CD14-positive monocyte (primary cell): ENCODE measurements at regions not wholly inside any gene's neighbourhood (a gene's known extent, or its start where the extent isn't known, plus 50 kb on each side); places are given as distances from the start of the nearest gene placed in this dataset.

Experiments
- DNase-seq, 3 donors: peaks; one replicate each; pipeline ENCODE4 v3.0.0-alpha.2; 2011 to 2022
- H2AFZ ChIP-seq: 2 replicates; pipeline ENCODE4 v1.6.0; 2012; ENCODE audit warnings: mild to moderate bottlenecking, low read depth, low read length, inconsistent platforms; ENCODE audit not compliant: insufficient read depth, poor library complexity, severe bottlenecking
- H3K27ac ChIP-seq, 2 donors: 1 replicate in 1 of 2; 2 replicates in 1 of 2; pipeline ENCODE4 v1.5.1; 2012 to 2013; ENCODE audit warnings: low read length in 2 of 2, control low read depth in 1 of 2, inconsistent platforms in 1 of 2, low read depth in 1 of 2, mild to moderate bottlenecking in 1 of 2
- H3K27me3 ChIP-seq, 2 donors: one replicate each; pipeline versions ENCODE4 v1.6.0 to v1.6.1; 2011 to 2013; ENCODE audit warnings: low read length in 2 of 2; ENCODE audit not compliant: control insufficient read depth in 2 of 2, insufficient read depth in 2 of 2
- H3K36me3 ChIP-seq, 2 donors: replicated peaks in 1 of 2; 1 replicate in 1 of 2; 2 replicates in 1 of 2; pipeline versions ENCODE4 v1.5.1 to v1.6.1; 2012 to 2013; ENCODE audit warnings: low read length in 2 of 2, control low read depth in 1 of 2, inconsistent platforms in 1 of 2, mild to moderate bottlenecking in 1 of 2; ENCODE audit not compliant: insufficient read depth in 2 of 2, control insufficient read depth in 1 of 2
- H3K4me1 ChIP-seq, 2 donors: 1 replicate in 1 of 2; 2 replicates in 1 of 2; pipeline versions ENCODE4 v1.5.1 to v1.6.1; 2012 to 2013; ENCODE audit warnings: low read length in 2 of 2, control low read depth in 1 of 2, inconsistent platforms in 1 of 2, mild to moderate bottlenecking in 1 of 2, moderate library complexity in 1 of 2; ENCODE audit not compliant: insufficient read depth in 2 of 2, control insufficient read depth in 1 of 2
- H3K4me2 ChIP-seq: replicated peaks from 2 replicates; pipeline ENCODE3; 2012; ENCODE audit warnings: low read length, moderate library complexity, mild to moderate bottlenecking; ENCODE audit not compliant: poor library complexity, severe bottlenecking; ENCODE audit errors: extremely low read depth
- H3K4me3 ChIP-seq, 3 experiments: fragments of 200-600 bp in 1 of 3; sonication (generic) in 1 of 3; replicated peaks in 1 of 3; 1 replicate in 2 of 3; 2 replicates in 1 of 3; pipeline ENCODE4 v1.5.1; 2011 to 2013; ENCODE audit warnings: low read length in 3 of 3, mild to moderate bottlenecking in 3 of 3, control low read depth in 2 of 3, low read depth in 2 of 3, inconsistent platforms in 1 of 3, moderate library complexity in 1 of 3
- H3K79me2 ChIP-seq: 2 replicates; pipeline ENCODE4 v1.6.0; 2012; ENCODE audit warnings: mild to moderate bottlenecking, control low read depth, inconsistent platforms, low read length, moderate library complexity; ENCODE audit not compliant: insufficient read depth
- H3K9ac ChIP-seq: 2 replicates; pipeline ENCODE4 v1.6.0; 2017; ENCODE audit warnings: low read length, mild to moderate bottlenecking; ENCODE audit not compliant: insufficient read depth, poor library complexity, severe bottlenecking
- H3K9me3 ChIP-seq, 2 donors: replicated peaks in 1 of 2; 1 replicate in 1 of 2; 2 replicates in 1 of 2; pipeline versions ENCODE4 v1.5.1 to v1.6.1; 2012 to 2013; ENCODE audit warnings: low read length in 2 of 2, control low read depth in 1 of 2; ENCODE audit not compliant: control insufficient read depth in 1 of 2, insufficient read depth in 1 of 2
- H4K20me1 ChIP-seq: 2 replicates; pipeline ENCODE4 v1.6.0; 2012; ENCODE audit warnings: mild to moderate bottlenecking, low read length, control low read depth, moderate library complexity; ENCODE audit not compliant: insufficient read depth
- H3K27ac Mint-ChIP-seq, 7 donors: one replicate each; pipeline ENCODE4 v1.8.0; 2020; ENCODE audit warnings: mild to moderate bottlenecking in 7 of 7, mixed read lengths in 7 of 7, moderate library complexity in 6 of 7, inconsistent platforms in 2 of 7
- H3K27me3 Mint-ChIP-seq, 3 donors: one replicate each; pipeline ENCODE4 v1.8.0; 2021 to 2022; ENCODE audit warnings: low read depth in 3 of 3, mild to moderate bottlenecking in 3 of 3, mixed read lengths in 3 of 3, moderate library complexity in 3 of 3, inconsistent platforms in 1 of 3
- H3K36me3 Mint-ChIP-seq, 2 donors: one replicate each; pipeline ENCODE4 v1.8.0; 2020; ENCODE audit warnings: mixed read lengths in 2 of 2, inconsistent platforms in 1 of 2, mild to moderate bottlenecking in 1 of 2
- H3K4me1 Mint-ChIP-seq: one replicate; pipeline ENCODE4 v1.8.0; 2020; ENCODE audit warnings: mild to moderate bottlenecking, mixed read lengths
- H3K4me3 Mint-ChIP-seq, 2 donors: one replicate each; pipeline ENCODE4 v1.8.0; 2020; ENCODE audit warnings: mild to moderate bottlenecking in 2 of 2, mixed read lengths in 2 of 2, moderate library complexity in 1 of 2
- H3K9me3 Mint-ChIP-seq, 7 donors: one replicate each; pipeline ENCODE4 v1.8.0; 2020 to 2022; ENCODE audit warnings: mixed read lengths in 7 of 7, mild to moderate bottlenecking in 6 of 7, moderate library complexity in 6 of 7, inconsistent platforms in 2 of 7
- WGBS: methylation state at CpG from one replicate; pipeline ENCODE4 v1.1.5; 2013; ENCODE audit warnings: missing lambda C conversion rate; ENCODE audit not compliant: insufficient coverage; 5-methylcytosine and 5-hydroxymethylcytosine counted together
- intact Hi-C, 2 donors: fragments of 100-400 bp; cut with micrococcal nuclease; formaldehyde crosslinking; loops; one replicate each; pipeline versions ENCODE4 v1.15.0 to v1.15.1; 2023
- TF ChIP-seq, protein P1 (sequence below): fragments of 200-600 bp; IDR thresholded peaks from one replicate; pipeline ENCODE4 v1.8.0; 2022; ENCODE audit warnings: antibody characterized with exemption, mild to moderate bottlenecking

DNA sequence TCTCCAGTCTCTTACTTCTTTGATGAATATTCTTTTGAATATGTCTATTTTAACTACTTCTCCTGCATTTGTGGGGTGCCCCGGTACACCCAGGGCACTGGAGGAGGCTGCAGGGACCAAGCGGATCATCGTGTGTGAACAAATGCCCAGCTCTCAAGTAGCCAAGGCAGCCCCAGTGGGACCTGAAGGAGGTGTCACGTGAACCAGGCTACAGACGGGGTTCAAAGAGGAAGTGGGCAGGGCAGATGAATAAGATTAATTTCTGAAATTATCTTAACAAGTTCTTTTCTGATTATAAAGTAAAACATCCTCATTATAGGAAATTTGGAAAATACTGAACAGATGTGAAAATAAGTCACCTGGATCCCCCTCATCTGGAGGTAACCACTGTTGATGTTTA, 78.4 kb upstream of the DUSP5 start:
- Histone ChIP-seq H3K4me3 (no peak overlapping the region), H3K27ac (no peak overlapping the region), H3K4me2 (no peak overlapping the region), H3K79me2 (no peaks in the 10 kb centered on the region), H3K9ac (no peak overlapping the region), H3K27me3 (no peaks in the 10 kb centered on the region), H3K36me3 (no peaks in the 10 kb centered on the region), H2AFZ (no peak overlapping the region), H3K4me1 (peaks cover 63 to 74% of the 10 kb centered on the region in 2 donors), H3K9me3 (no peaks in the 10 kb centered on the region), H4K20me1 (no peaks in the 10 kb centered on the region)
- WGBS: 80% methylated on average over 2 of the region's 5 CpGs
- Mint-ChIP-seq H3K27me3 (peaks cover 0 to 11% (median 5%) of the 10 kb centered on the region in 3 donors), H3K9me3 (peaks cover 0 to 2% (median 0%) of the 10 kb centered on the region in 7 donors), H3K4me3 (no peak overlapping the region), H3K36me3 (peaks cover 0 to 4% of the 10 kb centered on the region in 2 donors), H3K27ac (peak overlapping the region in 5 of 7 donors; percentile 60 to 95 (median 81)), H3K4me1 (peaks cover 68% of the 10 kb centered on the region)
- TF ChIP-seq, protein P1, sequence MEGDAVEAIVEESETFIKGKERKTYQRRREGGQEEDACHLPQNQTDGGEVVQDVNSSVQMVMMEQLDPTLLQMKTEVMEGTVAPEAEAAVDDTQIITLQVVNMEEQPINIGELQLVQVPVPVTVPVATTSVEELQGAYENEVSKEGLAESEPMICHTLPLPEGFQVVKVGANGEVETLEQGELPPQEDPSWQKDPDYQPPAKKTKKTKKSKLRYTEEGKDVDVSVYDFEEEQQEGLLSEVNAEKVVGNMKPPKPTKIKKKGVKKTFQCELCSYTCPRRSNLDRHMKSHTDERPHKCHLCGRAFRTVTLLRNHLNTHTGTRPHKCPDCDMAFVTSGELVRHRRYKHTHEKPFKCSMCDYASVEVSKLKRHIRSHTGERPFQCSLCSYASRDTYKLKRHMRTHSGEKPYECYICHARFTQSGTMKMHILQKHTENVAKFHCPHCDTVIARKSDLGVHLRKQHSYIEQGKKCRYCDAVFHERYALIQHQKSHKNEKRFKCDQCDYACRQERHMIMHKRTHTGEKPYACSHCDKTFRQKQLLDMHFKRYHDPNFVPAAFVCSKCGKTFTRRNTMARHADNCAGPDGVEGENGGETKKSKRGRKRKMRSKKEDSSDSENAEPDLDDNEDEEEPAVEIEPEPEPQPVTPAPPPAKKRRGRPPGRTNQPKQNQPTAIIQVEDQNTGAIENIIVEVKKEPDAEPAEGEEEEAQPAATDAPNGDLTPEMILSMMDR: no peak
- peak in 2 of 3 donors; percentile 31 to 40 for DNase-seq
- intact Hi-C loops: no loop called here

DNA sequence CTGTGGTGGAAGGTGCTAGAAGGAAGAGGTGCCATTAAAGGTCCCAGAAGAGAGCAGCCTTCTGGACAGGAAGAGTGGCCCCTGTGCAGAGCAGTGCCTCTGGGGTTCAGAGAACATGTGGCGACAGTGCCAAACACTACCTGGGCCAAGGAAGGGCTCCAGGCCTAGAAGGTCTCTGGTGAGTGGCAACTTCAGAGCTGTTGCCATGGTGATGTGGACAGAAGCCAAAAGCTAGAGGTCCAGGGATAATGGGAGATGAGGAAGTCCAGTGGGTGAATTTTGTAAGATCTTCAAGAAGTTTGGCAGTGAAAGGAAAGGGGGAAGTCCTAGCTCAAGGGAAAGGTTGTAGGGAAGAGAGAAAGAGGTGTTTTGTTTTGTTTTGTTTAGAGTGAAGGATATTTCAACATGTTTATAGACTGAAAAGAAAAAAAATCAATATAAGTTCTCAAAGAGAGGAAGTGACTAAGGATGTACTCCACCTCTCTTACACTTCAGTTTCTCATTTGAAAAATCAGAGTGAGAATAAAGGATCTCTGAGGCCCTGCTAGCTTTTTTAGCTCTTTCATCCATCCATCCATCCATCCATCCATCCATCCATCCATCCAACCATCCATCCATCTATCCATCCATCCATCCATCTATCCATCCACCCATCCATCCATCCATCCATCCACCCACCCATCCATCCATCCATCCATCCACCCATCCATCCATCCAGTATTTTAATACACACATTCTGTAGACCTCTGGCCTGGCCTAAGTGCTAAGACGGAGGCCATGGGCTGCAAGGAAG, 77.1 kb upstream of the DUSP5 start:
- no peak overlapping the region for H3K4me3 ChIP-seq
- H3K4me2 ChIP-seq: peak overlapping the region; percentile 11
- H3K36me3 ChIP-seq: no peaks in the 10 kb centered on the region
- TF ChIP-seq, protein P1: no peak
- no peak overlapping the region for H3K9ac ChIP-seq
- no peaks in the 10 kb centered on the region for H3K79me2 ChIP-seq
- Mint-ChIP-seq H3K9me3 (peaks cover 0 to 2% (median 0%) of the 10 kb centered on the region in 7 donors), H3K4me1 (peaks cover 65% of the 10 kb centered on the region), H3K4me3 (peak overlapping the region; percentile 4 to 53), H3K27me3 (peaks cover 0 to 6% (median 5%) of the 10 kb centered on the region in 3 donors), H3K27ac (peak overlapping the region; percentile 80 to 97 (median 92)), H3K36me3 (no peaks in the 10 kb centered on the region)
- no peaks in the 10 kb centered on the region for H3K27me3 ChIP-seq
- peak; percentile 33 to 66 (median 64) for DNase-seq
- 100% methylated on average over 1 of the region's 2 CpGs for WGBS
- no peaks in the 10 kb centered on the region for H3K9me3 ChIP-seq
- intact Hi-C loops: no loop called here
- H3K4me1 ChIP-seq: peaks cover 58 to 74% of the 10 kb centered on the region in 2 donors
- no peaks in the 10 kb centered on the region for H4K20me1 ChIP-seq
- H2AFZ ChIP-seq: no peak overlapping the region
- H3K27ac ChIP-seq: peak overlapping the region; percentile 7 to 79
